ENCODE measurements at regions not wholly inside any gene's neighbourhood (a gene's known extent, or its start where the extent isn't known, plus 50 kb on each side); places are given as distances from the start of the nearest gene placed in this dataset.

DNA sequence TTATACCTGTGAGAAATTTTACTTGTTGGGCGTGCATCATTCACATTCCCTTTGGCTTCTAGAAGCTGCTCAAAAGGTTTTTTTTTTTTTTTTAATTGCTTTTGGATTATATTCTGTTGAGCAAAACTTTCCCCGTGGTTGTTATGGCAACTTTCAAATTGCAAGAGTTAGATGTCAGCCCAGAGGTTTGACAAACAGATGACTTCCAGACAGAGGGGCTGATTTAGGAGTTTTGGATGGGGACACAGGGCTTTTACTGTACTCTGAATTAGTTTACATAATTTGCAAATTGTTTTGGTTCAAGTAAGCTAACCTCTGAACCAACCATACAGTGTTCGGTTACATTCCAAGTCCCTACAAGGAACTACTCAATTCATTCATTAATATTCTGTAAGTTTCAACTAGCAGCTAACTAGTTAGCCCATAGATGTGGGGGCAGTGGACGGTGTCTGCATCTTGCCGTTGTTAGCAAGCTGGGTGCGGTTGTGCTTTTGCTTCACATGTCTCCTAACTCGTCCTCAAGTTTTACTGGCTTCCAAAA is 66.4 kb upstream of the JAZF1 start:
- no peaks in the 10 kb centered on the region for H3K27me3 ChIP-seq (replicated peaks in 1 of 4; ENCODE audit: control insufficient read depth in 3 of 4, extremely low read depth in 1 of 4, insufficient read depth in 3 of 4, low read length in 3 of 4)
- 91% methylated on average over 7 of the region's 7 CpGs; no CpG with 5 or more reads in 1 of the 2 experiments for WGBS, 2 experiments (ENCODE audit: extremely low coverage in 1 of 2, insufficient coverage in 1 of 2, insufficient read length in 1 of 2, insufficient replicate concordance in 2 of 2, low coverage in 1 of 2, low lambda C conversion rate in 2 of 2, missing lambda C conversion rate in 1 of 2)
- H3K18ac ChIP-seq (ENCODE audit: extremely low read depth, low read length) = no peak overlapping the region
- H3K23ac ChIP-seq (ENCODE audit: insufficient read length) = no peak overlapping the region
- no peak overlapping the region for H3K4ac ChIP-seq (replicated peaks; ENCODE audit: insufficient read length, low read depth, low read length)
- FAIRE-seq = no peak
- H2BK5ac ChIP-seq (ENCODE audit: low read depth, low read length) = no peak overlapping the region
- no peak overlapping the region for H2BK12ac ChIP-seq (ENCODE audit: low read depth, low read length)
- H2BK120ac ChIP-seq (replicated peaks; ENCODE audit: low read depth, low read length) = no peak overlapping the region
- POLR2A ChIA-PET (ENCODE audit: partially characterized antibody) = no interaction called here
- H2BK20ac ChIP-seq (ENCODE audit: low read length) = peak overlapping the region; percentile 40; the same call in 1 of the 2 replicates
- H3K4me2 ChIP-seq (ENCODE audit: insufficient read depth in 1 of 2, low read depth in 2 of 2, low read length in 2 of 2) = no peak overlapping the region
- H4K20me1 ChIP-seq (replicated peaks in 1 of 2; ENCODE audit: control insufficient read depth in 1 of 2, insufficient read depth in 2 of 2, low read length in 2 of 2) = no peaks in the 10 kb centered on the region
- H3K79me1 ChIP-seq (ENCODE audit: low read depth, low read length) = no peaks in the 10 kb centered on the region
- no peak overlapping the region for H3K56ac ChIP-seq (replicated peaks; ENCODE audit: insufficient read length, low read depth, low read length)
- no peak overlapping the region for H3K27ac ChIP-seq (ENCODE audit: low read depth, low read length)
- H4K91ac ChIP-seq (replicated peaks; ENCODE audit: insufficient read length, low read length) = no peak overlapping the region
- no peaks in the 10 kb centered on the region for H3K79me2 ChIP-seq (ENCODE audit: control insufficient read depth in 1 of 2, insufficient read depth in 2 of 2, low read length in 2 of 2)
- peak overlapping the region; percentile 86 for H2AFZ ChIP-seq (ENCODE audit: low read length)
- no peaks in the 10 kb centered on the region for H3K36me3 ChIP-seq (ENCODE audit: control insufficient read depth in 2 of 4, insufficient read depth in 4 of 4, low read length in 3 of 4)
- H3K9ac ChIP-seq (replicated peaks in 1 of 4; ENCODE audit: extremely low read depth in 1 of 4, low read depth in 3 of 4, low read length in 3 of 4) = no peak overlapping the region
- DNase-seq (ENCODE audit: low read depth in 1 of 2, low spot score in 2 of 2) = no peak
- H3K4me3 ChIP-seq (ENCODE audit: extremely low read depth in 1 of 4, insufficient read depth in 2 of 4, low read depth in 3 of 4, low read length in 4 of 4) = no peak overlapping the region
- CTCF ChIA-PET (ENCODE audit: partially characterized antibody) = interaction anchor here (0.6 to 1.3 kb wide), 4 partner anchors 45 to 1400 kb away, joined by 3 to 4 read pairs (median 3); no protein-coding TSS in a partner anchor
- H2BK15ac ChIP-seq (ENCODE audit: low read length) = no peak overlapping the region
- H2AK5ac ChIP-seq (ENCODE audit: low read depth, low read length) = no peak overlapping the region
- no peak overlapping the region for H4K8ac ChIP-seq (ENCODE audit: extremely low read depth, insufficient read depth, low read length)
- H4K5ac ChIP-seq (ENCODE audit: insufficient read length, low read depth, low read length) = no peak overlapping the region
- peaks cover 0 to 7% (median 1%) of the 10 kb centered on the region in 4 experiments; a peak in 2 of 7 replicates for H3K4me1 ChIP-seq (replicated peaks in 1 of 4; ENCODE audit: control insufficient read depth in 3 of 4, insufficient read depth in 4 of 4, low read length in 3 of 4)
- H3K14ac ChIP-seq (ENCODE audit: insufficient read length) = no peak overlapping the region
- no peaks in the 10 kb centered on the region; a peak in 1 of 4 replicates for H3K9me3 ChIP-seq (ENCODE audit: insufficient read depth in 2 of 2, low read depth in 1 of 2, low read length in 1 of 2)
- no peaks in the 10 kb centered on the region for H3K23me2 ChIP-seq (ENCODE audit: low read depth, low read length)
- no peak for TF ChIP-seq TAF7 (optimal IDR thresholded peaks at IDR 0.05; ENCODE audit: borderline replicate concordance, low read depth, low read length)
- TF ChIP-seq CBX8 (IDR thresholded peaks at IDR 0.05; ENCODE audit: borderline replicate concordance, low read depth, low read length) = no peak
- no peak for TF ChIP-seq ASH2L (IDR thresholded peaks at IDR 0.05; ENCODE audit: low read length)
- TF ChIP-seq RAD21 (IDR thresholded peaks at IDR 0.05 in 1 of 2, conservative IDR thresholded peaks at IDR 0.05 in 1 of 2; ENCODE audit: low read depth in 2 of 2, low read length in 2 of 2) = no peak
- TF ChIP-seq TAF1 (IDR thresholded peaks at IDR 0.05; ENCODE audit: low read depth, low read length) = no peak
- no peak for TF ChIP-seq EP300 (IDR thresholded peaks at IDR 0.05; ENCODE audit: borderline replicate concordance in 1 of 2, low read depth in 2 of 2, low read length in 2 of 2)
- no peak for TF ChIP-seq SIX5 (IDR thresholded peaks at IDR 0.05; ENCODE audit: low read depth, low read length)
- no peak for TF ChIP-seq KDM5A (IDR thresholded peaks at IDR 0.05; ENCODE audit: low read length)
- TF ChIP-seq BACH1 (IDR thresholded peaks at IDR 0.05; ENCODE audit: low read length) = no peak
- no peak for TF ChIP-seq CHD2 (IDR thresholded peaks at IDR 0.05; ENCODE audit: low read length)
- no peak for TF ChIP-seq ATF3 (IDR thresholded peaks at IDR 0.05; ENCODE audit: insufficient read depth, low read depth, low read length)
- TF ChIP-seq SP1 (IDR thresholded peaks at IDR 0.05; ENCODE audit: low read depth, low read length) = no peak
- no peak for TF ChIP-seq CBX5 (IDR thresholded peaks at IDR 0.05; ENCODE audit: low read depth, low read length)
- TF ChIP-seq SAP30 (IDR thresholded peaks at IDR 0.05; ENCODE audit: insufficient read depth, insufficient replicate concordance, low read length) = no peak

All from H1 (cell line).